Endothelial cell of umbilical vein (primary cell): ENCODE measurements at regions not wholly inside any gene's neighbourhood (a gene's known extent, or its start where the extent isn't known, plus 50 kb on each side); places are given as distances from the start of the nearest gene placed in this dataset.

Experiments
- BruUV-seq: library from RNA; stranded (reverse); fragments of 400-500 nt; replicated peaks from 2 replicates; lab custom pipeline; 2021; lab: Mats Ljungman, UMichigan
- CTCF ChIA-PET: fragments of 300-600, 350-600 bp; sonication (Branson Sonifier 250); formaldehyde crosslinking; loops from one replicate; lab custom pipeline; 2021; ENCODE audit warnings: antibody characterized with exemption, inconsistent platforms; lab: Charles Lee
- POLR2A ChIA-PET: fragments of 300-600, 350-600 bp; sonication (Branson Sonifier 250); formaldehyde crosslinking; loops from one replicate; lab custom pipeline; 2021; ENCODE audit warnings: antibody characterized with exemption, inconsistent platforms; lab: Charles Lee
- DNase-seq: peaks from one replicate; pipeline ENCODE4 v3.0.0-alpha.2; 2011; ENCODE audit warnings: low read depth, low spot score
- FAIRE-seq: peaks from 2 replicates; lab custom pipeline; 2011; peaks lifted over from hg19 to GRCh38; lab: Jason Lieb, UNC
- H2AFZ ChIP-seq: 2 replicates; pipeline ENCODE4 v1.6.0; 2012; ENCODE audit warnings: low read depth, low read length, control low read depth, inconsistent platforms
- H3K27ac ChIP-seq: 2 replicates; pipeline ENCODE4 v1.5.1; 2011; ENCODE audit warnings: low read depth, mild to moderate bottlenecking, control low read depth, low read length, moderate library complexity; ENCODE audit not compliant: insufficient read depth
- H3K27me3 ChIP-seq, 2 experiments: 2 replicates each; pipeline versions ENCODE4 v1.6.0 to v1.6.1; 2011; ENCODE audit warnings: low read length in 2 of 2, mixed read lengths in 1 of 2; ENCODE audit not compliant: control insufficient read depth in 2 of 2, insufficient read depth in 2 of 2
- H3K36me3 ChIP-seq, 2 experiments: 2 replicates in 1 of 2; 3 replicates in 1 of 2; pipeline ENCODE4 v1.5.1; 2011; ENCODE audit warnings: low read length in 2 of 2, mild to moderate bottlenecking in 1 of 2, moderate library complexity in 1 of 2; ENCODE audit not compliant: control insufficient read depth in 2 of 2, insufficient read depth in 2 of 2; ENCODE audit errors: extremely low read depth in 1 of 2
- H3K4me1 ChIP-seq: 3 replicates; pipeline ENCODE4 v1.5.1; 2011; ENCODE audit warnings: mild to moderate bottlenecking, low read length; ENCODE audit not compliant: control insufficient read depth, insufficient read depth; ENCODE audit errors: extremely low read depth
- H3K4me2 ChIP-seq: 2 replicates; pipeline ENCODE4 v1.6.1; 2011; ENCODE audit warnings: low read length, control low read depth, mixed read lengths; ENCODE audit not compliant: insufficient read depth
- H3K4me3 ChIP-seq, 3 experiments: fragments of 200-600 bp in 1 of 3; sonication (generic), shearing (Covaris generic) in 1 of 3; replicated peaks in 1 of 3; 2 replicates each; pipeline ENCODE4 v1.5.1; 2011 to 2016; ENCODE audit warnings: control low read depth in 3 of 3, low read length in 3 of 3, mild to moderate bottlenecking in 2 of 3, inconsistent platforms in 1 of 3, low read depth in 1 of 3, moderate library complexity in 1 of 3; ENCODE audit not compliant: insufficient read depth in 1 of 3
- H3K79me2 ChIP-seq: 2 replicates; pipeline ENCODE4 v1.6.0; 2012; ENCODE audit warnings: low read length, inconsistent platforms; ENCODE audit not compliant: control insufficient read depth, insufficient read depth
- H3K9ac ChIP-seq: replicated peaks from 2 replicates; pipeline ENCODE3; 2011; ENCODE audit warnings: low read length, control low read depth; ENCODE audit not compliant: insufficient read depth; ENCODE audit errors: extremely low read depth
- H3K9me1 ChIP-seq: replicated peaks from 3 replicates; pipeline ENCODE4 v1.6.0; 2011; ENCODE audit warnings: mild to moderate bottlenecking, low read length; ENCODE audit not compliant: control insufficient read depth, insufficient read depth; ENCODE audit errors: extremely low read depth
- H3K9me3 ChIP-seq: replicated peaks from 2 replicates; pipeline ENCODE4 v1.5.1; 2012; ENCODE audit warnings: low read length, inconsistent platforms; ENCODE audit not compliant: control insufficient read depth, insufficient read depth
- H4K20me1 ChIP-seq: replicated peaks from 2 replicates; pipeline ENCODE3; 2011; ENCODE audit warnings: mild to moderate bottlenecking, low read length; ENCODE audit not compliant: control insufficient read depth, insufficient read depth; ENCODE audit errors: extremely low read depth
- CTCF ChIP-seq, 2 donors: IDR thresholded peaks; 1 replicate in 1 of 2; 2 replicates in 1 of 2; pipeline ENCODE4 v1.5.1; 2011; ENCODE audit warnings: low read length in 2 of 2, mild to moderate bottlenecking in 2 of 2, moderate library complexity in 2 of 2, control low read depth in 1 of 2, inconsistent platforms in 1 of 2, low read depth in 1 of 2; ENCODE audit not compliant: insufficient read depth in 1 of 2; ENCODE audit errors: extremely low read depth in 1 of 2
- EZH2 ChIP-seq: IDR thresholded peaks from 2 replicates; pipeline ENCODE4 v1.6.1; 2012; ENCODE audit warnings: borderline replicate concordance, low read depth, mild to moderate bottlenecking, moderate library complexity, low read length, inconsistent platforms; ENCODE audit not compliant: severe bottlenecking
- FOS ChIP-seq: IDR thresholded peaks from 2 replicates; pipeline ENCODE4 v1.6.1; 2011; ENCODE audit warnings: mild to moderate bottlenecking, low read length, moderate library complexity, borderline replicate concordance; ENCODE audit not compliant: insufficient read depth
- GATA2 ChIP-seq: IDR thresholded peaks from 2 replicates; pipeline ENCODE4 v1.7.0; 2011; ENCODE audit warnings: low read depth, mild to moderate bottlenecking, moderate library complexity, mixed read lengths, low read length; ENCODE audit not compliant: insufficient read length, insufficient read depth
- JUN ChIP-seq: IDR thresholded peaks from 2 replicates; pipeline ENCODE4 v1.6.1; 2011; ENCODE audit warnings: borderline replicate concordance, low read depth; ENCODE audit not compliant: insufficient read length, insufficient read depth
- MAX ChIP-seq: IDR thresholded peaks from 2 replicates; pipeline ENCODE4 v1.6.1; 2011; ENCODE audit not compliant: insufficient read depth, insufficient read length
- MYC ChIP-seq: IDR thresholded peaks from one replicate; pipeline ENCODE4 v1.6.1; 2011; ENCODE audit warnings: mild to moderate bottlenecking, low read depth, low read length
- POLR2A ChIP-seq: IDR thresholded peaks from 2 replicates; pipeline ENCODE4 v1.6.1; 2012; ENCODE audit warnings: low read depth, mild to moderate bottlenecking, control low read depth, low read length
- POLR2AphosphoS5 ChIP-seq: IDR thresholded peaks from 2 replicates; pipeline ENCODE4 v1.6.1; 2012; ENCODE audit warnings: low read depth, mild to moderate bottlenecking, control low read depth, low read length, moderate library complexity; ENCODE audit not compliant: insufficient read depth
- dilution Hi-C: fragments of 300-500 bp; cut with MboI; formaldehyde crosslinking; loops from one replicate; pipeline ENCODE4 v1.15.0; 2019; ENCODE audit warnings: low sequenced_read_pairs; ENCODE audit not compliant: extremely low pct_ligation_motif_present
- intact Hi-C: fragments of 100-400 bp; cut with micrococcal nuclease; formaldehyde crosslinking; loops from one replicate; pipeline ENCODE4 v1.10.0; 2022

GRCh38 chr5:136864960-136865359 lies 499.6 kb upstream of the TRPC7 start:
- Histone ChIP-seq H3K4me3 (no peak overlapping the region), H3K9me3 (no peaks in the 10 kb centered on the region), H3K4me2 (no peak overlapping the region), H4K20me1 (no peaks in the 10 kb centered on the region), H3K4me1 (no peaks in the 10 kb centered on the region), H3K79me2 (no peaks in the 10 kb centered on the region), H2AFZ (no peak overlapping the region), H3K36me3 (no peaks in the 10 kb centered on the region), H3K9me1 (no peaks in the 10 kb centered on the region), H3K27ac (no peak overlapping the region), H3K27me3 (peaks cover 0 to 8% of the 10 kb centered on the region in 2 experiments), H3K9ac (no peak overlapping the region)
- intact Hi-C loops, result no loop called here
- DNase-seq (no peak), FAIRE-seq (no peak)
- ChIA-PET POLR2A (no interaction called here), CTCF (interaction anchor here (0.7 to 1.9 kb wide), 3 partner anchors 9 to 33 kb away, joined by 3 to 4 read pairs (median 4); no protein-coding TSS in a partner anchor)
- dilution Hi-C loops, result no loop called here
- TF ChIP-seq MAX (no peak), POLR2AphosphoS5 (no peak)
- no TSS peak for BruUV-seq

- H3K9me3 ChIP-seq, result no peaks in the 10 kb centered on the region
- H3K9ac ChIP-seq, result no peak overlapping the region
- H4K20me1 ChIP-seq, result no peaks in the 10 kb centered on the region
- TF ChIP-seq GATA2 (no peak), MAX (no peak), FOS (no peak), POLR2A (no peak), POLR2AphosphoS5 (no peak), JUN (no peak), CTCF (IDR thresholded peaks at IDR 0.05; ENCODE audit: extremely low read depth in 1 of 2, insufficient read depth in 1 of 2, low read depth in 1 of 2, low read length in 2 of 2) (no peak), MYC (no peak), EZH2 (no peak)
- no peak overlapping the region for H2AFZ ChIP-seq
- FAIRE-seq (no peak), DNase-seq (no peak)
- H3K27ac ChIP-seq, result no peak overlapping the region
- intact Hi-C loops, result no loop called here
- BruUV-seq, result no TSS peak
- no peaks in the 10 kb centered on the region for H3K4me1 ChIP-seq
- H3K36me3 ChIP-seq, result no peaks in the 10 kb centered on the region
- no peaks in the 10 kb centered on the region for H3K9me1 ChIP-seq
- no peak overlapping the region for H3K4me3 ChIP-seq
- ChIA-PET POLR2A (no interaction called here), CTCF (no interaction called here)
- no peak overlapping the region for H3K4me2 ChIP-seq
- no peaks in the 10 kb centered on the region for H3K79me2 ChIP-seq
- peaks cover 4 to 10% of the 10 kb centered on the region in 2 experiments for H3K27me3 ChIP-seq
- dilution Hi-C loops, result no loop called here
Measured at GRCh38 chr5:136856648-136857047, 491.3 kb upstream of the TRPC7 start.
